DOHH2 (cell line): ENCODE measurements at regions not wholly inside any gene's neighbourhood (a gene's known extent, or its start where the extent isn't known, plus 50 kb on each side); places are given as distances from the start of the nearest gene placed in this dataset.

Source experiments
- H3F3A ChIP-seq: fragments of 200-600 bp; sonication (generic), shearing (Covaris generic); 2 replicates; pipeline ENCODE4 v1.6.0; 2016; ENCODE audit warnings: antibody characterized with exemption, mild to moderate bottlenecking; ENCODE audit not compliant: control insufficient read depth, insufficient read depth
- H3K27ac ChIP-seq: fragments of 200-600 bp; sonication (generic); 2 replicates; pipeline ENCODE4 v1.5.1; 2014; ENCODE audit warnings: low read depth, mild to moderate bottlenecking, low read length, moderate library complexity
- H3K27me3 ChIP-seq: fragments of 200-600 bp; sonication (generic); 2 replicates; pipeline ENCODE4 v1.6.1; 2014; ENCODE audit warnings: mild to moderate bottlenecking, low read length, mixed read lengths; ENCODE audit not compliant: control insufficient read depth
- H3K36me3 ChIP-seq: fragments of 200-600 bp; sonication (generic); 2 replicates; pipeline ENCODE4 v1.6.1; 2014; ENCODE audit warnings: mild to moderate bottlenecking, low read length, moderate library complexity, mixed read lengths; ENCODE audit not compliant: control insufficient read depth
- H3K4me1 ChIP-seq: fragments of 200-600 bp; sonication (generic); 2 replicates; pipeline ENCODE4 v1.6.1; 2014; ENCODE audit warnings: mild to moderate bottlenecking, low read length, mixed read lengths; ENCODE audit not compliant: control insufficient read depth
- H3K4me2 ChIP-seq: fragments of 200-600 bp; sonication (generic); 2 replicates; pipeline ENCODE4 v1.6.0; 2014; ENCODE audit warnings: mild to moderate bottlenecking, low read length, moderate library complexity
- H3K4me3 ChIP-seq: fragments of 200-600 bp; sonication (generic); 2 replicates; pipeline ENCODE4 v1.5.1; 2014; ENCODE audit warnings: mild to moderate bottlenecking, low read length, mixed read lengths
- H3K79me2 ChIP-seq: fragments of 200-600 bp; sonication (generic); 2 replicates; pipeline ENCODE4 v1.6.1; 2014; ENCODE audit warnings: mild to moderate bottlenecking, low read length, mixed read lengths; ENCODE audit not compliant: control insufficient read depth
- H3K9me2 ChIP-seq: fragments of 200-600 bp; sonication (generic); replicated peaks from 2 replicates; pipeline ENCODE4 v1.6.1; 2014; ENCODE audit warnings: mild to moderate bottlenecking, low read length, mixed read lengths; ENCODE audit not compliant: control insufficient read depth
- H3K9me3 ChIP-seq: fragments of 200-600 bp; sonication (generic); 2 replicates; pipeline ENCODE4 v1.6.1; 2014; ENCODE audit warnings: antibody characterized with exemption, low read length, mixed read lengths; ENCODE audit not compliant: control insufficient read depth, insufficient read depth
- H4K20me1 ChIP-seq: fragments of 200-600 bp; sonication (generic); 2 replicates; pipeline ENCODE4 v1.6.0; 2014; ENCODE audit warnings: low read depth, mild to moderate bottlenecking, antibody characterized with exemption, low read length, moderate library complexity; ENCODE audit not compliant: control insufficient read depth, insufficient read depth
- CTCF ChIP-seq: fragments of 200-600 bp; sonication (generic); IDR thresholded peaks from one replicate; pipeline ENCODE4 v1.5.1; 2014; ENCODE audit warnings: antibody characterized with exemption, mild to moderate bottlenecking, low read depth, low read length; ENCODE audit not compliant: poor library complexity, severe bottlenecking
- EZH2phosphoT487 ChIP-seq: fragments of 200-600 bp; sonication (generic); IDR thresholded peaks from 2 replicates; pipeline ENCODE4 v1.6.1; 2017; ENCODE audit warnings: borderline replicate concordance, mild to moderate bottlenecking, antibody characterized with exemption, low read length, moderate library complexity, mixed read lengths

- Histone ChIP-seq H3F3A (no peaks in the 10 kb centered on the region), H3K27ac (no peak overlapping the region), H3K27me3 (no peaks in the 10 kb centered on the region), H3K4me1 (no peaks in the 10 kb centered on the region), H4K20me1 (no peaks in the 10 kb centered on the region), H3K9me2 (no peaks in the 10 kb centered on the region), H3K36me3 (peaks cover 8% of the 10 kb centered on the region), H3K4me3 (no peak overlapping the region), H3K4me2 (no peak overlapping the region), H3K9me3 (no peaks in the 10 kb centered on the region), H3K79me2 (no peaks in the 10 kb centered on the region)
- no peak for TF ChIP-seq EZH2phosphoT487
- TF ChIP-seq CTCF, result no peak
Measured at GRCh38 chr2:16565481-16565880, 100.2 kb downstream of the CYRIA start.

- Histone ChIP-seq H4K20me1 (no peaks in the 10 kb centered on the region), H3K4me2 (no peak overlapping the region), H3K36me3 (peaks cover 23% of the 10 kb centered on the region), H3K9me2 (no peaks in the 10 kb centered on the region), H3K27ac (no peak overlapping the region), H3K79me2 (no peaks in the 10 kb centered on the region), H3K4me1 (no peaks in the 10 kb centered on the region), H3K4me3 (no peak overlapping the region), H3F3A (no peaks in the 10 kb centered on the region), H3K27me3 (no peaks in the 10 kb centered on the region), H3K9me3 (no peaks in the 10 kb centered on the region)
- TF ChIP-seq CTCF (no peak), EZH2phosphoT487 (no peak)
Measured at GRCh38 chr2:16561676-16562075, 104.0 kb downstream of the CYRIA start.

- TF ChIP-seq CTCF, result no peak
- TF ChIP-seq EZH2phosphoT487, result no peak
- H3K4me2 ChIP-seq, result no peak overlapping the region
- no peaks in the 10 kb centered on the region for H3K79me2 ChIP-seq
- H3K9me3 ChIP-seq, result no peaks in the 10 kb centered on the region
- no peaks in the 10 kb centered on the region for H3K9me2 ChIP-seq
- H3K27me3 ChIP-seq, result no peaks in the 10 kb centered on the region
- H3K4me3 ChIP-seq, result no peak overlapping the region
- H3K27ac ChIP-seq, result no peak overlapping the region
- H3F3A ChIP-seq, result no peaks in the 10 kb centered on the region
- no peaks in the 10 kb centered on the region for H3K4me1 ChIP-seq
- H3K36me3 ChIP-seq, result peaks cover 23% of the 10 kb centered on the region
- H4K20me1 ChIP-seq, result no peaks in the 10 kb centered on the region
Measured at GRCh38 chr2:16561251-16561650, 104.4 kb downstream of the CYRIA start.
